Hematopoietic multipotent progenitor cell treated with erythropoietin and hydrocortisone succinate and interleukin-3 and kit ligand, for 4 days (in vitro differentiated cells): ENCODE measurements at regions not wholly inside any gene's neighbourhood (a gene's known extent, or its start where the extent isn't known, plus 50 kb on each side); places are given as distances from the start of the nearest gene placed in this dataset.
"Not testable (repeated sequence)": the region's sequence is repeated elsewhere in the genome, so short reads cannot be mapped to it uniquely, and the experiment has no call there.

ENCODE experiments used
- DNase-seq: peaks from one replicate; pipeline ENCODE4 v3.0.0-alpha.2; 2015

DNA sequence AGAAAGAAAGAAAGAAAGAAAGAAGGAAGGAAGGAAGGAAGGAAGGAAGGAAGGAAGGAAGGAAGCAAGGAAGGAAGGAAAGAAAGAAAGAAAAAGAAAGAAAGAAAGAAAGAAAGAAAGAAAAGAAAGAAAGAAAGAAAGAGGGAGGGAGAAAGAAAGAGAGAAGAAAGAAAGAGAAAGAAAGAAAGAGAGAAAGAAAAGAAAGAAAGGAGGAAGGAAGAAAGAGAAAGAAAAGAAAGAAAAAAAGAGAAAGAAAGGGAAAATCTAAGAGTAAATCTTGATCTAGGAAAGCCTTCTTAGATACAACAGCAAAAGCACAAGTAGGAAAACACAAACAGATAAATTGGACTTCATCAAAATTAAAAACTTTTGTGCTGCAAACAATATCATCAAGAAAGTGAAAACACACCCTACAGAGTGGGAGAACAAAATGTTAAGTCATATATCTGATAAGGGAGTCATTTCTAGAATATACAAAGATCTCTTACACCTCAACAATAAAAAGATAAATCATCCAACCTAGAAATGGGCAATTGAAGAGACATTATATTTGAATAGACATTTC is 116.8 kb upstream of the FGF3 start:
- DNase-seq, result no peak

GRCh38 chr11:69936771-69937170 is 117.6 kb upstream of the FGF3 start:
- no peak for DNase-seq

DNA sequence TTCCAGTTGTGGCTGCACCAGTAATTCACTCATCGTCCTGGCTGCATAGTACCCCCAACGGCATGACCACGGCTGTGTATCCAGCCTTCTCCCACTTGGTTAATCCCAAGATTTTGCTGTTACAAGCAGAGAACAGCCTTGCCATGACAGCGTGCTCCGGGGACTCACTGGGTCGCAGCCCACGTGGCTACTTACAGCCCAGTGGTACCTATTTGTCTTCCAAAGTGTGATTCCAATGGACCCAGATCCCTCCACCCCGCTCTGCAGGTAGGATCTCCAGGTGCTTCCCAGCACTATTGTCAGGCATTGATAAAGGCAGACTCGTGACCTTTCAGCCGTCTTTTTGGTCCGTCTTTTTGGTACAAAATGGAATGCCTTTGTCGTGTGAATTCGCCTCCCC is 119.0 kb upstream of the FGF3 start:
- no peak for DNase-seq

DNA sequence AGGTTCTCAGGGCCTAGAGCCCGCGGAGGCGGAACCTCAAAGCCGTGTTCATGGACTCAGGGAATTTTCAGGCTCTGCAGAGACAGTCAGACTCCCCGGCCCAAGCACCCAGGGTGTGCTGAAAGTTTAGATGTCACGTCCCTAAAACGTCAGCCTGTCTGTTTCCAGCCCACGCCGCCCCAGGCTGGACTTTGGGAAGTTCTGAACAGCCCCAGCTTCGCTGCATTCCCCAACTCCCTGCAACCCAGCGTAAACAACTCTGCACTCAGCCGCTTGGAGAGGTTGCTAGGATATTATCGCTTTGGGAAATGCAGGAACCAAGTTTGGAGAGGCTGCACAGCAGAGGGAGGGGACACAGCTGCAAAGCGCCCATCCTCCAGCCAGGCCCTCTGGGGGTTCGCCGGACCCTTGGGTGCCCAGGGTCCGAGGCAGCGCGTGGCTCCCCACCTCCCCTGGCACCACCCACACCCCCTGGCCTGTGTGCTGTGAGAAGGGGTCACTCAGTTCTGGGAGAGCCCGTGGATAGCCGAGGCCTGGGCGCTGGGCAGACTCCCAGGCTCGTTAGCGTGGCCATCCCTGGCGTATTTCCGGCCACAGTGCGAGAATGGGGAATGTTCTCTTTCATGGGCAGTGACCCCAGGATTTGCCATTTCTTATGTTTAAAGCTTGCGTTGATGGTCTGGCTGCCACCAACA is 120.5 kb upstream of the FGF3 start:
- DNase-seq, result no peak

DNA sequence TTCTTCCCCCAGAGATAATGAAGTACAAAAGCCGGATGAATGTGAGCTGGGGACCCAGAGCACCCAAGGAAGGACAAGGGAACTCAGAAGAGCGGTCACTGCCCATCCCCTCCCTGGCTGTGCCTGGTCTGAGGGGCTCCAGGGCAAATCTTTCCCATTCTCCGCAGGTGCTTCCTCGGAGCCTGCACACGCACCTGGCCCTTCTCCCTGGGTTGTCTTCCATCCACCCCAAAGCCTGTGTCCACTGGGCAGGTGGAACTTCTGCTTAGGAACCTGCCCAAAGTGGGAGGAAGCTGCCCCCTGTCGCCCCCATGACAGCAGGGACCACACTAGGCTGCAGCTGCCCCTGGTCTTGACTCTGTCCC is 121.0 kb upstream of the FGF3 start:
- no peak for DNase-seq

DNA sequence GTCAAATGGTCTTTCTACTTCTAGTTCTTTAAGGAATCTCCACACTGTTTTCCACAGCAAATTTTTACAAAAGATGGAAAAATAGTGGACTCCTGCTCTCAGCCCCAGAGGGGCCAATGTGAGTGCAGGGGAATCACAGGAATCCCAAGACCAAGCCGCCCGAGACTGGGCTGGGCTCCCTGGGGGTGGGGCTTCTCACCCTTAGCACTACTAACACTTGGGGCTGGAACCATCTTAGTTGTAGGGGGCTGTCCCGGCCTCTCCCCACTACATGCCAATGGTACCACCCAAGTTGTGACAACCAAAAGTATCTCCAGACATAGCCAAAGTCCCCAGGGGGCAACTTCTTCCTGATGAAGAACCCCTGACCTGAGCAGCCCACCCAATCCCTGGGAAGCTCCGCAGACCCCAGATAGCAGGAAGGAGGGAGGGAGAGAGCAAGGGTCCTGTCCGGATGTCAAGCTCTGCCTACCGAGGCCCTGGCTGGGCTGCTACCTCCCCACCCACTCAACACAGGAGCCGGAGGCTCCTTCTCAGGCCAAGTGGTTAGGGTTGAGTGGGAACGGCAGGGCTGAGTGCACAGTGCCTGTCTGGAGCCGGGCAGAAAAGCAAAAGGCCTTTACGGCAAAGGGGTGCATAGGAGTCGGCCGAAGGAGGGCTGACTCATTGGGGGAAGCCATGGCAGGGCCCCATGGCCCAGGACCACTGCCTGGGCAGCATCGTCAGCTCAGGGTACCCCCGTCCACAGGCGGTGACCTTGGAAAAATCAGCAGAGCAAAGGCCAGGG is 122.5 kb upstream of the FGF3 start:
- no peak for DNase-seq

- DNase-seq, result no peak
Observed at GRCh38 chr11:69942333-69942820, 123.2 kb upstream of the FGF3 start.

GRCh38 chr11:69943066-69943465 is 123.8 kb upstream of the FGF3 start:
- DNase-seq, result no peak

DNA sequence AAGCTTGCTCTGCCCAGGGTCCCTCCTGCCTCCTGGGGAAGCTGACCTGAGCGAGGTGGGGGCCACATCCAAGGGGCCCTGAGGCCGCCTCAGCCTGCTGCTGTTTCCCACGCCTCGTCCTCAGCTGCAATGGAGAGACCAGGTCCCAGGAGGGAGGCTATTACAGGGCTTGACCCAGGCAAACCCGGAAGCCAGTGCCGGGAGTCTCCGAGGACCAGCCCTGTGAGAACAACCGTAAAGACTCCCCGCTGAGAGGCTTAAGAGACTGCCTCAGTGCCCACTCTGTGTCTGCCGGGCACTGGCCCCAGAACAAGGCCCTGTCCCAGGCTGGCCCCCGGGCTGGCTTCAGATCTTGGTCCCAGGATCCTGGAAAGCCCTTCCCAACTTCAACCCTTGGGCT is 124.3 kb upstream of the FGF3 start:
- no peak for DNase-seq

- no peak for DNase-seq
Observed at GRCh38 chr11:69944146-69944795, 125.1 kb upstream of the FGF3 start.

DNA sequence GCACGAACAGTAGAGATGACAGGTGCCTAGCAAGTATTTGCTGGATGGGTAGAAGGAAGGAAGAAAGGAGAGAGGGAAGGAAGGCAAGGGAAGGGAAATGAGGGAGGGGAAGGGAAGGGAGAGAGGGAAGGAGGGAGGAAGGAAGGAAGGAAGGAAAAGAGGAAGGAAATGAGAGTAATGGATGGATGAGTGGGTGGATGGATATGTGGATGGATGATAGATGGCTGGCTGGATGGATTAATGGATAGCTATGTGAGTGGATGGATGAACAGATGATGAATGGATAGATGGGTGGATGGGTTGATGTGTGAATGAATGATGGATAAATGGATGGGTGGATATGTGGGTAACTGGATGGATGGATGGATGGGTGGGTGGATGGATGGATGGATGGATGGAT is 125.9 kb upstream of the FGF3 start:
- no peak for DNase-seq

- no peak for DNase-seq
Observed at GRCh38 chr11:69947059-69947792, 128.0 kb upstream of the FGF3 start.

GRCh38 chr11:69947793-69948255 is 128.6 kb upstream of the FGF3 start:
- DNase-seq, result no peak

DNA sequence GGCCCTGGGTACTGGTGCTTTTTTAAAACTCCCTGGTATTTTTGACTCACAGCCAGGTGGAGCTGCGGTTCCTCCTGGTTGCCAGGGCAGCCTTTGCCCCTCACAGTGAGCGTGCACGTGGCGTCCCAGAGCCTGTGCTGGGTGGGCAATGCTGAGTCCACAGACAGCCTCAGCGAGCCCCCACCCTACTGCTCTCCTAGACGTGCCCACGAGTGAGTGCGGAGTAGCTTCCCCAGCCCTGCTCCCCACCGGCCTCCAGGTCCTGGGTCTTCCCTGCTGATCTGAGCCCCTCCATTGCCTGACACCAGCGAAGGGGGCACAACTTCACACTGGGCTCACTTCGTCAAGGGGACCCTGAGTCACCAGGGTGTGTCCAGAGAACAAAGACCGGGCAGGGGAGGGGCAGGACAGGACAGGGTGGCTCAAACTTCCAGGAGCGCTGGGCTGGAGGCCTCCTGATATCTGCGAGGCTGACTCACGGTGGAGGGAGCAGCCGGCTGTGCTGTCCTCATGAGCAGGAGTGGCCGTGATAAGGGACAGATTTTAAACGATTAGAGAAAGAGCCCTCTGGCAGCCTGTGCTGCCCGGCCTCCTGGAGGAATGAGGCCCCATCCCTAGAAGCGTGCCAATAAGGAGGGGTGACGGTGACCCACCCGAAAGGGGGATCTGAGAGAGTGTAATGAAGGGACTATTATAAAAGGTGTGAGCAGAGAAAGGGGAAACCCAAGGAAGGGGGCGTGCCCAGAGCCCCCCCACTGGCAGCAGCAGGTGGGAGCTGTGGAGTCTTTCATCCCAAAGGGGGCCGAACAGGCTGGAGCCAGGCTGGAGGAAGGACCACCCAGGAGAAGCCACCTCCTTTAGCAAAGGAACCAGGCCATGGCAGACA is 129.3 kb upstream of the FGF3 start:
- peak; percentile 66 for DNase-seq

DNA sequence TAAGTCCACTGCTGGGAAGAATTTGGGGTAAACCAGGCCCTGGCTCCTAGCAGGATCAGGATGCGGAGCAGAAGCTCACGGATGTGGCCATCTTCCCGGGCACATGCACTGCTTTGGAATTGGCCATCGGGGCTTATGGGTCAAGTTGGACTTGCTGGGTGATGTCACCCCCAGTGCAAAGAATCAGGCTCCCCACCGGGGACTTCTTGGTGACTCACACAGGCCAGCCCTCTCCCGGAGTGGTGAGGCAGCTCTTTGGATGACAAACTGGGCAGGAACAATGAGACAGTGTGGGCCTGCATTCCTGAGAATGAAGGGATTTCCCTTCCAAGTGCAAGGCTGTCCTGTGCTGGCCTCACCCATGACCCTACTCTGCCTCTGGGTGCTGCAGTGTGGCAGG is 128.8 kb upstream of the ANO1 start:
- no peak for DNase-seq

DNA sequence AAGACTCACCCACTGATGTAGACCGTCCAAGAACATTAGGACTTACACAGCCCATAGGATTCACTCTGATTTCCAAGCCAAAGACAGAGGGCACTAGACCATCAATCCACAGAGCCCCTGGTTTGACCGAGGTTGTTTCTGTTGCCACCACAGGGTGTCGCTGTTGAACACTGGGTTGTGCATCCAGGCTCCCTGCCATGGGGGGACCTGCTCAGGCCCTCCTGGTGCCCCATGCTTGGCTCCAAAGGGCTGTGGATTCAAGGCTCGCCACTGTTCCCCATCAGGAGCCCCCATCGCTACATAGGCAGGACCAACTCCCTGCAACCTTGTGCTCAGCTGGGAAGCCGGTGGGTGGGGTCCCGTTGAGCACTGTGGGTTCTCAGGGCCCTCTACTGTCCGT is 128.0 kb upstream of the ANO1 start:
- DNase-seq, result peak; percentile 59

- DNase-seq, result peak; percentile 43
Observed at GRCh38 chr11:69950621-69951020, 127.5 kb upstream of the ANO1 start.

DNA sequence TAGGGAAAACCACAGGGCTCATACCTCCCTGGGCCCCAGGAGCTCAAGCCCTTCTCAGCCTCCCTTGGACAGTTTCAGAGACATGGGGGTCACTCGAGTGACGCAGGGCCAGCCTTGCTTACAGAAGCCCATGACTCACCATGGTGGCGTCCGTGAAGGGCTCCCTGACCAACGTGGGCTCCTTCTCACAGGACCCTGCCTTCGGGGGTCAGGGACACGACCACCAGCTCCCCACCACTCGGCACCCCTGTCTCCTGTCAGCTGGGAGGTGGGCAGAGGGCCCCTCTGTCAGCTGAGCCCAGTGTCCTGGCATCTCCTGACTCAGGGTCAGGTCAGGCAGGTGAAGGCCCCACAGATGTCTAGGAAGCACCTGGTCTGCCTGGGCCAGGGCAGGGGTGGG is 126.3 kb upstream of the ANO1 start:
- DNase-seq, result no peak

GRCh38 chr11:69952229-69952975 is 125.7 kb upstream of the ANO1 start:
- DNase-seq, result not testable (repeated sequence)

- no peak for DNase-seq
Observed at GRCh38 chr11:69953356-69953755, 124.8 kb upstream of the ANO1 start.

GRCh38 chr11:69954756-69955155 is 123.4 kb upstream of the ANO1 start:
- no peak for DNase-seq
